Medulla oblongata (tissue), 1 donor: ENCODE measurements at regions not wholly inside any gene's neighbourhood (a gene's known extent, or its start where the extent isn't known, plus 50 kb on each side); places are given as distances from the start of the nearest gene placed in this dataset.
"Not testable (repeated sequence)": the region's sequence is repeated elsewhere in the genome, so short reads cannot be mapped to it uniquely, and the experiment has no call there.

Experiments used
- DNase-seq: peaks from one replicate; pipeline ENCODE4 v3.0.0-alpha.2; 2015; ENCODE audit errors: extremely low spot score

DNA sequence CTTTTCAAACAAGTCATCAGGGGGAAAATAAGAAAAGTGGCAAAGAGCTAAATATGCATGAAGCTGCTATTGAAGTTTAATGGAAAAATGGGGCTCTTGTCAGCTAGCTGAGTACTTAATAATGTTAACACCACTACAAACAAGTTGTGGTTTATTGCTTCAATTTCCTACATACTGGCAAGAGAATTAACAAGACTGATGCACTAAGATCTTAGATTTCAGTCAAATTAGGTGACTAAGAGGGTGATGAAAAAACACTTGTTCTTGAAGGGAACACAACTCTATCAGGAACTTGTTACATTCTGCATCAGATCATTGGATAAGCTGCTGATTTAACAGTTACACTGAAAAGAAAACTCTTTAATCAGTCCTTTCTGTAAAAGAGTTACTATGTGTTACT, 234.6 kb upstream of the AFF2 start:
- no peak for DNase-seq

DNA sequence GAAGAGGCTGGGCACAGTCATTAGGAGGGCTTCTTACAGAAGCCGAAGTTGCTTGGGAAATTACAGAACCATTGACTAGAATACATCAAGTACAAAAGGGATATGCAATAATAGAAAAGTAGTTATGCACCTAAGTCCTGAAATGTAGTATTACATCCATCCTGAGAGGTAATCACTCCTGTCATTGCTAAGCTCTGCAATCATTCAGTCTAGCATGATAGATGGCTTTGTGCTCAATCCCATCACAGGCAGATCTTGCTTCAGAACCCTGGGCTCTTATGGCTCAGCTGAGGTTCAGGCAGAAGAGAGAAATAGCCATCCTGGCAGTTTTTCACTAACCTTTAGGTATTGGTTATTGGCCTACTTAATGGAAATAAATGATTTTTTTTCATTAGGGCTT, 231.7 kb upstream of the AFF2 start:
- no peak for DNase-seq

DNA sequence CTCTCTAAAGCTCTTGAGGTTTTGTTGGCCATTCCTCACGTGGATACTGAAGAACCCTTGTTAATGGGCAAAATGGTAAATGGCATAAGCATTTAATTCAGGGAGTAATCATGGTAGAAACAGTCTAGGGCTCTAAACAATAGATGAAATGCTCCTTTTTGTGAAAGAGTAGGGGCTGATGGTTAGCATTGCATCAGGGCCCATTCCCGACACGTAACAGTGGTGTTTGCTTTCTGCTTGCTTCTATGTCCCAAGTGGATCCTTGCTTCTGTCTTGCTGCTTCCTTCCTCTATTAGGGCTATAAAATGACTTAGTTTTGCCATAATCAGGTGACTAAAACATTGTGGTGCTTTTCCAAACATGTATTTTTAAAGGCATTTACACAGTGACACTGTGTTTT, 230.9 kb upstream of the AFF2 start:
- DNase-seq, result no peak

DNA sequence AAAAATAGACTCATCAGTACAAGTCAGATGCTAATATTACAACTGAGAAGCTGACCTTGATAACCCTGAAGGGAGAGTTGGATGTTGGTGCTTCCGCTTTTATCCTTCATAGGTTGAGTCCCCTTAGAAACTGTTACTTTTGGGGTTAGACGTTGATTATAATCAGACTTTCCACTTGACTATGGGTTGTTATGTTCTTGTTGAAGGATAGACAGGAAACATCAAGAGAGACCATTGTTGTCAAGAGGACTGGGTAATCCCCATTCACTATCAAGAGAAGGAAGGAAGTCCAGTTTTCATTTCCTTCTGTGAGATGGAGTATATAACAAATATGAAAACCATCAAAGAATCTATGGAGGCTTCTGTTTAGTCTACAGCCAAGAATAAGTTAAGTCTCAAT, 229.9 kb upstream of the AFF2 start:
- DNase-seq, result no peak

DNA sequence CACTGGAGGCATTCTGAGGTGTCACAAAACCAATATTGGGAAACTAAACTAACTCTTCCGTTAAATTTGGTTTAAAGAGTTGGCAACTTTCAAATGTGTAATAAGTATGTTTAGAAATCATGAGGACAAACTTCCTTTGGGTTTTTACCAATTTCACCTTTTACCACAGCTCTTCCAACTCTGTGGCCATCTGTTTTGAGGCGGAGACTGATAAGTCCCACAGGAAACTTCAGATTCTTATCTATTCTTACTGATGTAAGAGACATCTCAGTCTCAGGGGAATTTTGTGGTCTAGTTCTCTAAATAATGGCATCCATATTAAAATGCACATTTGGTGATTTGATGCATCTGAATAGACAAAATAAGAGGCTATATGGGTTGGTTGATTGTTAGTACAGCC, 229.2 kb upstream of the AFF2 start:
- no peak for DNase-seq

DNA sequence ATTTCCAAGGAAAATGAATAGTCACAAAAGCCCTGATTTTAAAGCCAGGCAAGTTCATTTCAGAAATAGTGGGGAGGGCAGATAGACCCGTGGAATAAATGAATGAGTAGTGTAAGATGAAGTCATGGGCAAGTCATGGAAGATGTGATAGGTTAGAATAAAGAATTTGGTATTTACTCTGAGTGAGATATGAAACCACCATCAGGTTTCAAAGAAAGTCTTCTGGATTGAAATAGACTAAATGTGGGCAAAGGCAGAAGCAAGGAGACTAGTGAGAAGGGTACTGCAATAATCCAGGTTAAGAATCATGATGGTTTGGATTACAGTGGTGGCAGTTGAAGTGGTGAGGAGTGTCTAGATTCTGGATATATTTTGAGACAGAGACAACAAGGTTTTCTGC, 218.5 kb upstream of the AFF2 start:
- DNase-seq, result no peak

DNA sequence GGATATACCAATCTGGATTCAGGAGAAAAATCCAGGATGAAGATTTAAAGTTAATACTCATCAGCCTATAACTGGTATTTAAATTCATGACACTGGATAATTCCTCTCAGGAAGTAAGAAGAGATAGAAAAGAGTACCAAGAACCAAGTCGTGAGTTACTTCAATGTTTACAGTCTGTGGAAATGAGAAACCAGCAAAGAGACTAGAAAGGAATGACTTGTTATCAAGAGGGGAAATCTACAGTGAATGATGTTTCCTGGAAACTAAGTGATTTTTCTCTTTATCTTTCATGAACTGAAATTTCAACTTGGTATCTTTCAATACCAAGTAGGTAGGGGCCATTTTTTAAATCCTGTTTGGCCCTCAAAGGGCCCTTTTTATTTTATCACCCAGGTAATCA, 217.9 kb upstream of the AFF2 start:
- no peak for DNase-seq

DNA sequence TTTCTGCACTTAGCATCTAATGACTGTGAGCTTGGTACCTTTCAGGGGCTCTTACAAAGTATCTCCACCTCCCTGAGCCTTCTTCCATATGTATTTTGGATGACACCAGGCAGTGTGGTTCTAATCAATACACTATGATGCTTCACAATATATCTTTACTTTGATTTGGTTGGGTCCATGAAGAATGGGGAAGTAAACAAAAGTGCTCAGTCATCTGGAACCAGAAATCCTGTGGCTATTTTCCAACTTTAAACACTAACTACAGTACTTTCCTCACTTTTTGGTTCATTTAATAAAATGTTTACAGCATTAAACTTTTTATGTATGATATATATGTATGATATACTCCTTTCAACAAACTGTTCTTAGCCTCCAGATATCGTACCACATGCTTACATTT, 216.4 kb upstream of the AFF2 start:
- DNase-seq, result no peak

DNA sequence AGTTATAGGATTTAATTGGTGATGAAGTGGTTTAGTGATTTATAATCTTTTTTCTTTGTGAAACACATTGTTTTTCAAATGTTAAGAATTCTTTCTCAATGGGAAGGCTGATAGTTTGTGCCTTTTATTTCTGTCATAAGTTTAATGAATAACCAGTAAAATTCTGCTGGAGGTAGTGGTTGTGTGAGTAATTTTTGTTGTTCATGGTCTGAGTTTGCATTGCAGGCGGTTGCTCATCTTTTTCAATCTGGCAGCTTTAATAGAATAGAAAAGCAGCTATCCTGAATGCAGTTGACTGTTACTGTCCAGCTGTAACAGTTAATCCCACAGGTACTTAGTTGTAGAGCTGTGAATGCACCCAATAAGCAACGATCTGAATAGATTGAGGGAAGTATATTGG, 215.6 kb upstream of the AFF2 start:
- no peak for DNase-seq

DNA sequence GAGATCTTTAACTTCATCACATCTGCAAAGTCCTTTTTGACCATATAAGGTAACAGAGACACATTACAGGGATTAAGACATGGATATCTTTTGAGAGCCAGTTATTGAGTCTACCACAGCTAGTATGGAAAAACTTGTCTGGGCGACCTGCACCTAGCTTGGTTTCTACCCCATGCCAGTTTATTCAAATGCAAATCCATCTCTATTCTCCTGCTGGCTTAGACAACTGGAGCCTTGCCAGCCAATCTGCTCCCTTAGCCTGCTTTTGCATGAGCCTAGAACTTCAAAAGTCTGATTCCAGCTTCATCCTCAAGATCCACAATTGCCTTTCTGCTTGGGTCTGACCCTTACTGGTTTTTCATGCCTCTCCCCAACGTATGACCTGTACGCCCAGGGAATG, 212.0 kb upstream of the AFF2 start:
- no peak for DNase-seq

DNA sequence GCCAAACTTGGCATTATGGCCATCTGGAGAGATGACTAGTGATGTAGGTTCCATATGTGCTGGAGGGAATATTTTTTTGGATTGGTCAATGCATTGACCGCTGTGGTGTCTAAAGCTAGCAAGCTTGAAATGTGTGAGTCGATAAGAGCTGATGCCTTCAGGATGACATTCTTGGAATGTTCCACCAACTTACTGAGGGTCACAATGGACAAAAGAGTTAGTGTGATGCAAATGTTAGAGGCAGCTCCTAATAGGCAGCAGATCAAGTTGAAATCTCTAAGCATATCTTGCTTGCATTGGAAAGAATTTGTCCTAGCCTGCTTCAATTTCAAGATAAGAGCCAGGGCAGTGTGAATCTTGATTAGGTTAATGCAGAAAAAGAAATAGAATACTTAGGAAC, 210.4 kb upstream of the AFF2 start:
- DNase-seq, result no peak

DNA sequence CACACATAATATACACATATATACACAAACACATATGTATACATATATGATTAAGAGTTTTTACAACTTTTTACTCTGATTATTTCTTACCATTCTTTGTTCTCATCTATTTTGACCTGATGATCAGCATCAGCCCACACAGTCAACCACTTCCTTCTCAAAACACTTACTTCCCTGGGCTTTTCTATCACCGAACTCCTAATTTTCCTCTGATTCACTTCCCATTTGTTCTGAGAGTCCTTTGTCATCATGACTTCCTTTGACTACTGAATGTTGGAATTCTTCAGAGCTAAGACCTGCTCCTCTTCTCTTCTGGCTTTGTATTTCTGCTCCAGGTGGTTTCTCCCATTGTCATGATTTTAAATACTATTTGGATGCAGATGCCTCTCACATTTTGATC, 209.5 kb upstream of the AFF2 start:
- DNase-seq, result no peak

DNA sequence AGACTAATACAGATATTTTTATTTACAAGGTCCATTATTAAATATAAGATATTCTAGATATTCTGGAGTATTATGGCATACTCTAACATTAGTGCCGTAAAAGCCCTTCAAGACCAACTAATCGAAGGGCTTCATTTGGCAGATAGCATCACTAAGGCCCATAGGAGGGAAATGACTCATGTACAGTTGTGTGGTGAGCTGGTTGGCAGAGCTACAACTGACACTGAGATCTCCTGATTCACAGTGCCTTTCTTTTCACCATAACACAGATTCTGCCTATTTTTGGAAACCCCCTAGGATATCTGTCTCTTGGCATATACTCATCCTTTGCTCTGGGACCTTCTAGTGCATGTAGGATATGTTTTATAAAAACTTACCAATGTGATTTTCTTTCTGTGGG, 201.7 kb upstream of the AFF2 start:
- DNase-seq, result no peak

DNA sequence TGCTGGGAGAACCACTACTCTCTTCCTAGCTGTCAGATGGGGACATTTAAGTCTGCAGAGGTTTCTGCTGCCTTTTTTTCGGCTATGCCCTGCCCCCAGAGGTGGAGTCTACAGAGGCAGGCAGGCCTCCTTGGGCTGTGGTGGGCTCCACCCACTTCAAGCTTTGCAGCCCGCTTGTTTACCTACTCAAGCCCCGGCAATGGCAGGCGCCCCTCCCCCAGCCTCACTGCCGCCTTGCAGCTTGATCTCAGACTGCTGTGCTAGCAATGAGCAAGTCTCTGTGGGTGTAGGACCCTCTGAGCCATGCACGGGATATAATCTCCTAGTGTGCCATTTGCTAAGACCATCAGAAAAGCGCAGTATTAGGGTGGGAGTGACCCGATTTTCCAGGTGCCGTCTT, 195.2 kb upstream of the AFF2 start:
- DNase-seq, result not testable (repeated sequence)

DNA sequence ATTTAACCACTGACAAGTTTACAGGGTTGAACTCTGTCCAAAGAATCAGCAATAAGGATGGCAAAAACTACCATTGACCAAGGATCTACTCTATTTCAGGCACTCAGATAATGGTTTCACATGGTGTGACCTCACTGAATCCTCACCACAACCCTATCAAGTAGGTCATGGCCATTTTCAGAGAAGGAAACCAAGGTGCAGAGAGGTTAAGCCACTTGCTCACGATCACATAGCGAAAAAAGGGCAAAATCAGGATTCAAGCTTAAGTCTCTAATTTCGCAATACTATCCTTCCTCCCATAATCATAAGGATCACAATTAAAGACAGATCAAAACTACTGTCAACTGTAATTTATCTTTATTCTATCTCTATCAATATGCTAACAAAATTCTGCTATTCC, 191.0 kb upstream of the AFF2 start:
- no peak for DNase-seq

DNA sequence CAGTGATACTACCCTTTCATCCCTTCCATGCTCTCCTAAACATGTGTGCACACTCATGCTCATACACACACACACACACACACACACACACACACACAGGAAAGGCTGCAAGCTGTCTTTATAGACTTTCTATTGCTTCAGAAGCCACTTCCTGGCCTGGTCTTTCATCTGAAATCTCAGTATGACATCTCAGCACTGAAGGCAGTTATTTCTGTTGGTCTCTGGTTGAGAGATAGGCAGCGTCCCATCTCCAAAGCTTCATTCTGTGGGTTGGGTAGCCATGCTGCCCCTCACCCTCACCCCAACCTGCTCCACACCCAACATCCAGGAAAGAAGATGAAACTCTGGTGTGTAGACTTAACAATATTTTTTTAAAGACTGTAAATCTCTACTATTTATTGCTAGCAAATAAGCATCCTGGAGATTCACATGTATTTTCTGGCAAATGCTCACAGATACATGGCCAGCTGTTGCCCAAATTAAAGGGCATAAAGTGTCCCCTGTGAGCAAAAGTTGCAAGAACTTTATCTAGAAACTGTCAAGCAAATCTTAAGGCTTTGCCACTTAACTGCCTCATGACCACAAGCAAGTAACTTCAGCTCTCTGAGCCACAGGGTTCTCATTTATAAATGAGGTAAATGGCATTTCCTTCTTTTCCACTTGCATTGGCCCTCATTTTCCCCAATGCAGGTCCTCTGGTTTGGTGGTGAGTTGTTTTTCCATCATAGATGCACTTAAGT, 189.8 kb upstream of the AFF2 start:
- no peak for DNase-seq

DNA sequence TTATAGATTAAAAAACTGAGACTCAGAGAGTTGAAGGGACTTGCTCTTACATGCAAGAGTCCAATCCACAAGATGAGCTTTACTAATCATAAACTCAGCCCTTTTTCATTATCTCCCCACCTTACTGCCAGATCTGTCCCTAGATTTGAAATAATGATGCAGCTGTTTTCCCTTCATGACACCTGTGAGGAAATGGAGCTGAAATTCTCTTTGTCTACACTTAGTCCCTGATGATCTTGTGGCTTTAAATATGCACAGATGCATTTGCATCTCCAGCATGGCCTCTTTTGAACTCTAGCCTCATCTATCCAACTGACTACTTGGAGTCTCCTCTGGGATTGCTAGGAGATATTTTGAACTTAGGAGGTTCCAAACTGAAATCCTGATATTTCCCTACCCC, 188.9 kb upstream of the AFF2 start:
- DNase-seq, result no peak

DNA sequence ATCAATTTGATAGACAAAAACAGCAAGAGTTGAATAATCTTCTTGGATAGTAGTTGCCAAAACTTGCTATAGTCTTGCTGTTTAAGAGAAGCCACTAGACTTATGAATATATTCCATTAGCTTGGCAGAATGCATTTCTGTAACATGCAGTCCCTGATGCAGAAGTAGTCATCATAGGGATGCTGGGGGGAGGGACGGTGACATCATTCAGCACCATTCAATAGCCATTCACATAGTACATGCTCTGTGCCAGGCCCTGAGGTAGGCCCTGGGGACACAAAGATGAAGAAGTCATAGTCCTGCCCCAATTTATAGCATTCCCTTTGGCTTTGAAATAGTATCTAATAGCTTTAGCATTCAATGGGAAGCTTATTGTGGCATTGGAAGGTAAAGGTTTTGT, 185.5 kb upstream of the AFF2 start:
- DNase-seq, result peak; percentile 1

DNA sequence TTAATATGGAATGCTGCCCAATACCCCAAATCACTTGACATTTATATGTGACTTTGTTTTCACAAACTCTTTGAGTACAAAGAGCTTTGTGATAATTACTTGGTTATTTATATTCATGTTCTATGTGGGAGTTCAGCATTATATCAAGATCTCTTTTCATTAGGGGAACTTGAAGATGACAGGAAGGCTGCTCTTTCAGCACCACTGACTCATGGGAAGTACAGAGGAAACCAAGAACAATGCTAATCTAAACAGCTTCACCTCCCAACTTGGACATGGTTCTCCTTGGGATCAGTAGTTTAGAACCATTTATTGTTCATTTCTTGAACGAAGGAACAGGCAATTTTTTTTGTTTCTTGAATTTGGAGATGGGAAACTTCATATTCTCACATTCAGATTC, 184.0 kb upstream of the AFF2 start:
- no peak for DNase-seq

DNA sequence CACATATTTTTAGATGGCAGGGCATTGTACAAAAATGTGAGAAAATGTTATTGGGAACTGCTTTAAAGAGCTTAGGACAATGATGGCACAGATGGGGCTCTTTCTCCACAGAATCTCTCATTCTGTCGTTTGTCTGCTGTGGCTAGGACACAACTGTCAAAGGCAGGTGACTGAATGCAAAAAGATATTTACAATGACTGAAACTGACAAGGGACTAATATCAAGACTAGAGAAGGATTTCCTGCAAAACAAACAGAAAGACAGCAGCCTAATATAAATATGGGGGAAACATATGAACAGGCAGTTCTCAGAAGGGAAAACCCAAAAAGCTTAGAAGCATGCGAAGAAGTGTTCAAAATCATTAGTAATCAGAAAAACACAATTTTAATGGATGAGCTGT, 177.5 kb upstream of the AFF2 start:
- DNase-seq, result no peak

DNA sequence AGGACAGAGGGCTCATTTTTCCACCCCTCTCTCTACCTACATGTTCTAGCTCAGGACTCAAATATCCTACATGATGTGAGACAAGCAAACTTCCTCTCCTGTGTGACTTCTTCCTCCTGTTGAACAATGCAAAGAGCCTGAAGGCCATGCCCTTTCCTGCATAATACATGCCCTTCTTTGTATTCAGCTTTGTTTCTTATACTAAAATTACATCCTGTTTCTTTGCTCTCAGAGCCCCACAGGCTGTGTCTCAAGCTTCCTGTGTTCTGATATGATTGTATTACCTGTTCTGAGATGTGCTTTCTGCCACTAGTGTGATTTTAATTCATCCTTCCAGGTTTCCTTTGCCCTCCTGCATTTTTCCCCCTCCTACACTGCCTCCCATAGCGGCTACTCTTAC, 166.4 kb upstream of the AFF2 start:
- no peak for DNase-seq

DNA sequence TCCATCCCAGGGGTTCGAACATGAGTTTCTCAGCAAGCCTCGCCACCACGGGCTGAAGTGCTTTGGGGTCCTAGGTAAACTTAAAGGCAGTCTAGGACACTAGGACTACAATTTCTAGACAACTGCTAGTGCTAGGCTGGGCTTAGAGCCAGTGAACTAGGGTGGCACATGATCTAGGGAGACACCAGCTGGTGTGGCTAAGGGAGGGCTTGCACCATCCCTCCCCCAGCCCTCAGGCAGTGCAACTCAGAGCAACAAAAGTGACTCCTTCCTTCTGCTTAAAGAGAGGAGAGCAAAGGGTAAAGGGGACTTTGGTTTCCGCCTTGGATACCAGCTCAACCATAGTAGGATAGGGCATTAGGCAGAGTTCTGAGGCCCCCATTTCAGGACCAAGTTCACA, 162.5 kb upstream of the AFF2 start:
- DNase-seq, result no peak

DNA sequence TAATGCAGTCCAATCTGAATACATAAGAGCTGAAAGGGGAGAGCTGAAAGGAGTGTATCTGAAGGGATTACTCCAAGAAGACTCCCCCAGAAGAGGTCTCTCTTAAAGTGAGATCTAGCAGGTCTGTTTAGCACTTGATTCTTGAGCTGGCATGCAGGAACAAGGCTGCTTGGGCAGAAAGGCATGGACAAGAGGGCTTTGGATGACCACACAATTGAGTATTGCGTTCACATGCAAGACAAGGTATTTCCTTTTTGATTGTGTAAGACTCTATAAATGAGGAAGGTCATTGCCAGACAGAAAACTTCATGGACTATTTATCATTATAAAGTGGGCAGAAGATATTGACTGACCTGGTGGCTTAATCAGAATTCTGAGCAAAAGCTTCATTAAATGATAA, 145.5 kb upstream of the AFF2 start:
- no peak for DNase-seq

DNA sequence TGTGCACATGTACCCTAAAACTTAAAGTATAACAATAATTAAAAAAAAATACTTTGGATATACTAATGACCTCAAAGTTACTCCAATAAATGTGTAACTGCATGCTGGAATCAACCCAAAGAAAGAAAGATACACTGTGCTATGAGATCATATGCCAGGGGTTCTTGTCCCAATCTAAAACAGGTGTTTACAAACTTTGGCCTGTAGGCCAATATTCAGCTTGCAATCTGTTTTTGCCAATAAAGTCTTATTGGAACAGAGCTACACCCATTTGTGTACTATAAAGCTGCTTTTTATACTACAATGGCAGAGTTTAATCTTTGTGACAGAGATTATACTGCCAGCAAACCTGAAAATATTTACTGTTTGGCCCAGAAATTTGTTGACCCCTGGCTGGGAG, 138.8 kb upstream of the AFF2 start:
- DNase-seq, result no peak
